Activated CD4-positive, alpha-beta T cell treated with anti-CD3 and anti-CD28 coated beads for 4 hours (primary cell): ENCODE measurements at regions not wholly inside any gene's neighbourhood (a gene's known extent, or its start where the extent isn't known, plus 50 kb on each side); places are given as distances from the start of the nearest gene placed in this dataset.
"Not testable (repeated sequence)": the region's sequence is repeated elsewhere in the genome, so short reads cannot be mapped to it uniquely, and the experiment has no call there.

Experiments
- DNase-seq, 2 donors: peaks; one replicate each; pipeline ENCODE4 v3.0.0-alpha.2; 2020

DNA sequence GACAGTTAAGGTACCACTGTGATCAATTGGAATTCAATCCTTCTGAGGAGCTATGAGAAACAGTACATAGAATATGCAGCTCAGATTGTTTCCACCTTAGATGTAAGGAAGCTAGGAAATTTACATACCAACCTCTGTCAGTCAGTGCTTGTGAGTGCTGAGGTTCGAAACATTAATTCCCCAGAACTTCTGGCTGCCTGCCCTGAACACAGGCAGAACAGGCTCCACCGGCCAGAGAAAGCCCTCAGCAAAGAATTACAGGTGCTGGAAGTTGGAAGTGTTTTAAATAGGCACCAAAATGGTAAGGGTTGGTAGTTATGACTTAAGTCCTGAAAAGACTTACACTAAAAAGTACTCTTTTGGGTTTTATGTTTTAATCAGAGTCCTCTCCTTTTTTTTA is 651.8 kb downstream of the C4orf33 start:
- DNase-seq, result no peak

- no peak for DNase-seq
Measured at GRCh38 chr4:129748991-129749390, 653.0 kb downstream of the C4orf33 start.

DNA sequence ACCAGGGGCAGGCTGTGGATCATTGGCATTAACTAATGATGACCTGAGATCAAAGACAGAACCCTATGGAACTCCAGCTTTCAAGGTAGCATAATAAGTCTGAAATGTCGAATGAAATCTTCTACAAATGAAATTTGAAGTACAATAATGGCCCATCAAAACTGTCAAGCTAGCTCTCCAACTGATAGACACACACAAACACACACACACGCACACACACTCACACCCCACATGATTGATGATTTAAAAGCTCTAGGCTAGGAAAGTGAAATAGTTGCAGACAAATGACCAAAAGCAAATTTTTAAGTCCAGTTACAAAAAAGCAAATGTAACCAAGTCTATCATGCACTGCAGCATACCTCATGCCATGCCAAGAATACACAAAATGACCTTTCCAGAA is 655.7 kb downstream of the C4orf33 start:
- DNase-seq, result no peak

DNA sequence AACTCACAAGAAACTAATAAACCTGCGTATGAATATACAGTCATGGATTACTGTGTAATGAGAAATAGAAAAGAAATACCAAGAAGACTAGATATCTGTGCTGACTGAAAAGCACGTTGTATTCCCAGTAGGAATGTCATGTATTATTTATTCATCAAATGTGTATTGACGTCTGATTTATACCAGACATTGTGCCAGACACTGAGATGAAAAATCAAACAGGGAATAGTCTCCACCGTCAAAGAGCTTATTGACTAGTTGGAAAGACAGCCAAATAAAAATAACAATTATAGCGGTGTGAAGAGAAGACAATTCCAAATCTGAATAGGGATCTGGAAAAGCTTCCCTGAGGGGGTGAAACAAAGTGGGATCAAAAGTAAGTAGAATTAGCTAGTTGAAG is 687.6 kb downstream of the C4orf33 start:
- no peak for DNase-seq

DNA sequence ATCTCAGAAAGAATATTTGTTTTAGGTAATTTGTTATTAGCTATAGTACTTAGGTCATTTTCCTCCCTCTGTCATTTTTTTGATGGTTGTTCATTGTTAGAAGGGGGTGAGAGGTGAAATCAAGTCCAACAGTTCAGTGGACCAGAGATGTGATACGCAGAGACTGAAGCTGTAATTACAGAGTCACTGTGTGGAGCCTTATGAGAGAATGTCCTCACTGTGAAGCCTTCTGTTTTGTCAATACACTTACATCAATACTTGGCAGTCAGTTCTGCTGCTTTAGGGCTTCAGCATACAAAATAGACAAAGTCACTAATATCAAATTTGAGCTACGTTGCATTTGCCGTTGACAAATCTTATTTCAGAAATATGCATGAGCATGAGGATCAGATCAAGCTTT is 692.5 kb downstream of the C4orf33 start:
- DNase-seq, result no peak

DNA sequence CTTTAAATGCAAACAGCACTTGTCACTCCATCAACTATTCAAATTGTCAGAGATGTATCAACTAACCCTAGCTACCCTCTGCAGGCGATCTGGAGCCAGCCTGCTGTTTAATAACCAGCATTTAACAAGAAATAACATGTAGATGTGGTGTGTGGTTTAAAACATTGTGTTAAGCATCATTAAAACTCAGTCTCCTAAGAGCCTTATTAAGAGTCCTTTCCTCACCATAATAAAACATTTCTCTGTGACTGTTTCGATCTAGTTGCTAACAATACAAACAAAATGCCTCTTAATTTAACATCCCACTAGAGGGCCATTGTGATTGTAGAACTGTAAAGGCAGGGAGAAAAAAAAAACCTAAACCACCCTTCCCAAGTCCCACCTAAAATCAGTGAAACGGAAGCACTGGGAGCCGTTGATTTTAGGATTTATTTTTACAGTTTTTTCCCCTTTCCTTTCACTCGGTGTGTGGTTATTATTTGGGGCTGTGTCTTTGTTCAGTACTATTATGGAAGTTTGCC is 708.6 kb downstream of the C4orf33 start:
- no peak for DNase-seq

DNA sequence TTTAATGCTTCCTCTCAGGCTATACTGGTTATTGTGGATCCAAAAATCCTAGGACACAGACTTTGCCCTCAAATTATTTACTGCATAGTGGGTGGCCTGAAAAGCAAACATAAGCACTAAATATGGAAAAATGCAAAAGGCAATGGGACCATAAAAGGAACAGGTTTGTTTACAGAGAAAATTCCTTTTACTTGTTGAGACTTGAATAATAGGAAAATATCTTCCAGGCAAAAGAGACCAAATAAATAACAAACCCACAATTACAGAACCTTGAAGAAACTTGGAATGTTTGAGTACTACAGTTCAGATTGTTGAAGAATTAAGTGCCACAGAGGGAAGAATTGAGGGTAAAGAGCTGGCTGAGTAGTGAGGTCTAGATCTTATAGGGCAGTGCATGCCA is 711.0 kb downstream of the C4orf33 start:
- no peak for DNase-seq

GRCh38 chr4:129808242-129808641 is 712.3 kb downstream of the C4orf33 start:
- DNase-seq, result no peak

DNA sequence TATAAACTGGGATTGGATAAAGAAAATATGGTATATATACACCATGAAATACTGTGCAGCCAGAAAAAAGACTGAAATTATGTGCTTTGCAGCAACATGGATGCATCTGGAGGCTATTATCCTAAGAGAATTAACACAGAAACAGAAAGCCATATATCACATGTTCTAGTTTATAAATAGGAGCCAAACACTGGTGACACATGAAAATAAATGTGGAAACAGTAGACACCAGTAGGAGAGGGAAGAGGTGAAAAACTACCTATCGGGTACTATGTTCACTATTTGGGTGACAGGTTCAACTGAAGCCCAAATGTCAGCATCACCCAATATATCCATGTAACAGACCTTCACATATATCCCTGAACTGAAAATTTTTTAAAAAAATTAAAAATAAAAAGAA is 725.1 kb downstream of the C4orf33 start:
- no peak for DNase-seq

GRCh38 chr4:129821963-129822362 is 726.0 kb downstream of the C4orf33 start:
- no peak for DNase-seq

GRCh38 chr4:129822701-129823100 is 726.7 kb downstream of the C4orf33 start:
- no peak for DNase-seq

DNA sequence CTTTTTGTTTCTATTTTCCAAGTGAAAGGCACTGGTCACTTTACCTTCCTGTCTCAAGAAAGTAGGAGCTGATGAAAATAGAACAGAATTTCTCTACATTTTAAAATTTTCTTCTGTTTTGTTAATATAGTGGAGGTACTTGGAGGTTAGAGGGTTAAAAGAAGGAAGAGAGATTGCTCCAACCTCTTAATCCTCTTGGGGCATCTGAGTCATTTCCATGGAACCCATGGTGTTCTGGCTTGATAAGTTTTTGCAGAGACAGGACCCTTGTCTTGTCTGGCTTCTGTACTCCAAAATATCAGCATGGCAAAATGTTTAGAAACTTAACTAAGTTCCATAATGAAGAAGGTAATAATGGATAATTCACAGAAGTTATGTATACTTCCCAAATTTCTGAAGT is 727.2 kb downstream of the C4orf33 start:
- DNase-seq, result no peak

GRCh38 chr4:129829373-129829772 is 733.4 kb downstream of the C4orf33 start:
- DNase-seq, result no peak

- no peak for DNase-seq
Measured at GRCh38 chr4:129839687-129840086, 743.7 kb downstream of the C4orf33 start.

- DNase-seq, result no peak
Measured at GRCh38 chr4:129842096-129842495, 746.1 kb downstream of the C4orf33 start.

GRCh38 chr4:129852434-129852833 is 756.5 kb downstream of the C4orf33 start:
- no peak for DNase-seq

- DNase-seq, result not testable (repeated sequence)
Measured at GRCh38 chr4:129853685-129854467, 757.9 kb downstream of the C4orf33 start.

DNA sequence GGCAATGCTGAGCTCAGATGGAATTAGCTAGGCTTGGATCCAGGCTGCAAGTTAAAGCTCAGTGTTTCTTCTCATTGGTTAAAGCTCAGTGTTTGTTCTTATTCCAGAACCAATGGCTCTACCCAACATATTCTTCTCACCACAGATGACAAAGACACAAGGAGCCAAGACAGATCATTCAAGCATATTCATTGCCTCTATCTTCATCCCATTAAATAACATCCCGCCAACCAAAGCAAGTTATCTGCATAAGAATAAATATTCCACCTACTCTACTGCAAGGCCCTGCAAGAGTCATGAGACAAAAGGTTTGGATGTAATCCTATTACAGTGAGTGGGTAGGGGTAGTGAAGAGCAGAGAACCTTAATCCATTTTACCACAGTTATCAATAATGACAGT is 766.5 kb downstream of the C4orf33 start:
- no peak for DNase-seq

DNA sequence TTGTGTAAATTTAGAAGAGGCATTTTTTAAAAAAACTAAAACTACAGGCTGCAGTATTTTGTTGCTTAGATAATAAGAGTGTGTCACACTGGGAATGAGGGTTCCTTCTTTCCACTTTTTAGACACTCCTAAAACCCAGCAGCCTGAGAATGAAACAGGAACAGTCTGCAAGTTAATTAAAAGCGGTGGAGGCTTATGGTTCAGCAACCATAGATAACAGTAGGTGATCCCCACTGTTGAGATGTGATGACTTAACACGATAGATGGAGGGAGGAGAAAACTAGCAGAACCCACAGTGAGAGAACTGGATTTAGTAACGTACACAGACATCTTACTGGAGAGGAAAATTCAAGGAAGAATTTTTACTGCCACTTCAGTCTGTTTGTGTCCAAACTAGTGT is 767.3 kb downstream of the C4orf33 start:
- DNase-seq, result no peak

GRCh38 chr4:129883996-129884395 is 788.0 kb downstream of the C4orf33 start:
- no peak for DNase-seq

DNA sequence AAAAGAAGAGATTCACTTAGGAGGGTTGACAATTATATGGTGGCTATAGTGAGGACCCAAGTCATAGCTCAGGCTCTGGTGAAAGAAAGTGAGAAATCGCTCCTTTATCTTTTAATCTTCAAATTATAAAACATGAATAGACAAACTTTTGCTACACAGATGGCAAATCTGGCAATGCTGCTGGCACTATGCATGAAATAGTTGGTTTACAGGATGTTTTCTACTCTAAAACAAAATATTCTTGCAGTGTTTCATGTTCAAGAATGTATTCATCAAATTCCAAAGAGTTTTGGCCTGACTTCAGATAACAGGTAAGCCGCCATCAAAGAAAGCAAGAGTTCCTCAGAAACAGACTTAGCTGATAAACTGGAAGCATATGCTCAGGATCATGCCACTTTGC is 801.2 kb downstream of the C4orf33 start:
- no peak for DNase-seq

- no peak for DNase-seq
Measured at GRCh38 chr4:129899849-129900248, 803.9 kb downstream of the C4orf33 start.

GRCh38 chr4:129900430-129900953 is 804.5 kb downstream of the C4orf33 start:
- DNase-seq, result no peak

DNA sequence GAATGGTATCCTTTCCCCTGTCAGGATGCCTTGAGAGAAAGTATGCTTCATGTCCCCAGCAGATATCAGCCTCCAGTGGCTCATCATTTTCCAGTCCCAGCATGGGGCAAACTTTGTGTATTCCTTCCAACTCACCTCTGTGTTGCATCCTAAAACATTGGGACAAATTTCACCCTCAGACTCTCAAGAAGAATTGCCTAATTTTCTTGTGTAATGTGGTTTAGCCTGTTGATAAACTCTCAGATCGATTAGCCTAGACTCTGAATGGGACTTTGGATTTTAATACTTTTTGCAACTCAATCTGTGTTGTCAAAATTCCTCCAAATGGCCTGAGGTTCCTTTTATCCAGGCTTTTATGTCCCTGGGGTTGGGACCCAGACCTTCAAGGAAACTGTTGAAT is 805.3 kb downstream of the C4orf33 start:
- no peak for DNase-seq

DNA sequence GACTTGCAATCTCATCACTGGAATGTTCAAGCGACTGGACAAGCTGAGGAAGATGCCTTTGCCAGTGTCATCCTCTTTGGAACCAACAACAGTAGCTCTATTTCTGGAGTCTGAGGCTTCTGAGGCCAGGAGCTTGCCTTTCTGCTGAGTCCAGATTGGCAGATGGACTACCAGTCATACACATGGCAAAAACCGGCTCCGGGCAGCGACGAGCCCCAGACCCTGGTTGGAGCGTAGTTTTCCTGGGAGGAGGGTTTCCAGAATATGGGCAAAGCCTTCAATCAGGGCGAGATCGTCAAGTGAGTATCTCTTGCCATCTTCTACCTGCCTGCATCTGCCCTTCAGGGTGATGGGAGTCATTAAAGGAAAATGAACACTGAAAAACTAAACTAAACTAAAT is 807.9 kb downstream of the C4orf33 start:
- DNase-seq, result no peak
